Caco-2 (cell line): ENCODE measurements at regions not wholly inside any gene's neighbourhood (a gene's known extent, or its start where the extent isn't known, plus 50 kb on each side); places are given as distances from the start of the nearest gene placed in this dataset.

Experiments
- BruUV-seq: library from RNA; stranded (reverse); fragments of 400-500 nt; replicated peaks from 2 replicates; lab custom pipeline; 2021; lab: Mats Ljungman, UMichigan
- CTCF ChIA-PET: fragments of 300-600 bp; sonication (Branson Sonifier 250); formaldehyde crosslinking; loops from one replicate; lab custom pipeline; 2022; ENCODE audit warnings: antibody characterized with exemption; lab: Charles Lee
- POLR2A ChIA-PET: fragments of 300-600 bp; sonication (Branson Sonifier 250); formaldehyde crosslinking; loops from one replicate; lab custom pipeline; 2022; ENCODE audit warnings: antibody characterized with exemption; lab: Charles Lee
- DNase-seq, 2 experiments: peaks; one replicate each; pipeline versions ENCODE4 v3.0.0 to v3.0.0-alpha.2; 2020 to 2022
- H3K27me3 ChIP-seq: replicated peaks from 2 replicates; pipeline ENCODE4 v1.6.0; 2011; ENCODE audit warnings: low read length; ENCODE audit not compliant: control insufficient read depth, insufficient read depth
- H3K36me3 ChIP-seq: 2 replicates; pipeline ENCODE4 v1.5.1; 2011; ENCODE audit warnings: low read length; ENCODE audit not compliant: control insufficient read depth, insufficient read depth
- H3K4me1 ChIP-seq: fragments of 250-450 bp; sonication (Bioruptor Pico); 2 replicates; pipeline ENCODE4 v1.5.1; 2020; ENCODE audit warnings: mild to moderate bottlenecking
- H3K4me3 ChIP-seq: 2 replicates; pipeline ENCODE4 v1.5.1; 2011; ENCODE audit warnings: low read depth, mild to moderate bottlenecking, control low read depth, low read length
- H3K9me3 ChIP-seq: fragments of 250-450 bp; sonication (Bioruptor Pico); 2 replicates; pipeline ENCODE4 v1.5.1; 2020; ENCODE audit warnings: mild to moderate bottlenecking, moderate library complexity
- H3K27ac Mint-ChIP-seq: one replicate; pipeline ENCODE4 v1.8.0; 2022; ENCODE audit warnings: mixed read lengths; ENCODE audit not compliant: unreplicated experiment
- H3K27me3 Mint-ChIP-seq: one replicate; pipeline ENCODE4 v1.8.0; 2022; ENCODE audit warnings: mixed read lengths; ENCODE audit not compliant: insufficient read depth, unreplicated experiment
- H3K36me3 Mint-ChIP-seq: one replicate; pipeline ENCODE4 v1.8.0; 2022; ENCODE audit warnings: mild to moderate bottlenecking, mixed read lengths; ENCODE audit not compliant: insufficient read depth, unreplicated experiment
- H3K4me1 Mint-ChIP-seq: one replicate; pipeline ENCODE4 v1.8.0; 2022; ENCODE audit warnings: low read depth, mixed read lengths; ENCODE audit not compliant: unreplicated experiment
- H3K4me3 Mint-ChIP-seq: one replicate; pipeline ENCODE4 v1.8.0; 2022; ENCODE audit warnings: mild to moderate bottlenecking, moderate library complexity, mixed read lengths; ENCODE audit not compliant: unreplicated experiment
- H3K9me3 Mint-ChIP-seq: one replicate; pipeline ENCODE4 v1.8.0; 2022; ENCODE audit warnings: mixed read lengths; ENCODE audit not compliant: unreplicated experiment
- intact Hi-C: fragments of 100-400 bp; cut with micrococcal nuclease; formaldehyde crosslinking; loops from one replicate; pipeline ENCODE4 v1.10.0; 2022; ENCODE audit not compliant: unreplicated experiment
- TF ChIP-seq, protein P1 (sequence below), 2 experiments: fragments of 200-600 bp in 1 of 2; IDR thresholded peaks; 1 replicate in 1 of 2; 2 replicates in 1 of 2; pipeline versions ENCODE4 v1.5.1 to v1.8.0; 2011 to 2022; ENCODE audit warnings: antibody characterized with exemption in 1 of 2, control low read depth in 1 of 2, inconsistent platforms in 1 of 2, low read depth in 1 of 2, low read length in 1 of 2, mild to moderate bottlenecking in 1 of 2, moderate library complexity in 1 of 2; ENCODE audit not compliant: insufficient read depth in 1 of 2, severe bottlenecking in 1 of 2, unreplicated experiment in 1 of 2

DNA sequence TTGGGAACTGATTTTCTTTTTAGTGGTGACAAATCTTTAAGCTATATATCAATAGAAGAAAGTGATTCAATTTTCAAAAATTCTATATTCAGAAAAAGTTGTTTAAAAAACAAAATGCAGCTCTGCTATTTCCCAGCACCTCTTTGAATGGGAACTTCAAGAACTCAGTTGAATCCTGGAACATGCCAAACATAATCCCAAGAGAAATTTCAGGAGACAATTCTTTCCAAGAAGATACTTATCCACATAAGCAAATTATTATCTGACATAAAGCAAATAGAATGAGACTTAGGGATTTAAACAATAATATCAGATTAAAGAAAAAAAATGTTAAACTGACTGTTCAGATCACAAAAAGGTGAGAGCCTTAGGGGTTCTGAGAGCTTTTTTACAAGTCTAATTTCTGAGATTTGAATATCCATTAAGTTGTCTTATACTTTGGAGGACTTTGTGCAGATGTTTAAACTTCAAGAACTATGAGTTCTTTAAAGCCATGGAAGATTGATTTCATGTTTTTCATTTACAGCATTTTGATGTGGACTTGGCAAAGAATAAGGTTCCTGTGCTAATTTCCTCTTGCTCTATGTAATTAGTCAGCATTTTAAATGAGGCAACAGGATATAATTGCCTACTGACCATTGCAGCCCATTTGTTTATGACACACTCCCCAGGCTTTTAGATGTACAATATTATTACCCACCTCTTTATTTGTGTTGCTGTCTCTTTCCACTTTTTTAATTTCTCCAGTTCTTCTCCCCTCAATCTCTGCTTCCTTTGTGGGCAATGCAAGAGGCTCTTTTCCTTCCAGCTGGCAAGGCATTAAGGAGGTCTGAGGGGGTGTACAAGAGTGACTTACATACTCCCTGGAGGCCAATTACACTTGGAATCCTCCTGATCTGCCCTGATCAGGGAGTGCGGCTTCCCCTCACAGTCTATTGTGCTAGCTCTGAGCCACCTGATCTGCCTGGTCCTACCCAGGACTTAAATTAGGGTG is 419.1 kb downstream of the NR2F1-AS1 start:
- H3K36me3 ChIP-seq, result no peaks in the 10 kb centered on the region
- intact Hi-C loops, result no loop called here
- no peak overlapping the region for H3K27ac Mint-ChIP-seq
- no peaks in the 10 kb centered on the region for H3K27me3 ChIP-seq
- no peaks in the 10 kb centered on the region for H3K36me3 Mint-ChIP-seq
- ChIA-PET CTCF (no interaction called here), POLR2A (no interaction called here)
- H3K4me3 ChIP-seq, result no peak overlapping the region
- no peaks in the 10 kb centered on the region for H3K4me1 Mint-ChIP-seq
- no peaks in the 10 kb centered on the region for H3K27me3 Mint-ChIP-seq
- no peak for DNase-seq
- H3K9me3 ChIP-seq, result no peaks in the 10 kb centered on the region
- TF ChIP-seq, protein P1, sequence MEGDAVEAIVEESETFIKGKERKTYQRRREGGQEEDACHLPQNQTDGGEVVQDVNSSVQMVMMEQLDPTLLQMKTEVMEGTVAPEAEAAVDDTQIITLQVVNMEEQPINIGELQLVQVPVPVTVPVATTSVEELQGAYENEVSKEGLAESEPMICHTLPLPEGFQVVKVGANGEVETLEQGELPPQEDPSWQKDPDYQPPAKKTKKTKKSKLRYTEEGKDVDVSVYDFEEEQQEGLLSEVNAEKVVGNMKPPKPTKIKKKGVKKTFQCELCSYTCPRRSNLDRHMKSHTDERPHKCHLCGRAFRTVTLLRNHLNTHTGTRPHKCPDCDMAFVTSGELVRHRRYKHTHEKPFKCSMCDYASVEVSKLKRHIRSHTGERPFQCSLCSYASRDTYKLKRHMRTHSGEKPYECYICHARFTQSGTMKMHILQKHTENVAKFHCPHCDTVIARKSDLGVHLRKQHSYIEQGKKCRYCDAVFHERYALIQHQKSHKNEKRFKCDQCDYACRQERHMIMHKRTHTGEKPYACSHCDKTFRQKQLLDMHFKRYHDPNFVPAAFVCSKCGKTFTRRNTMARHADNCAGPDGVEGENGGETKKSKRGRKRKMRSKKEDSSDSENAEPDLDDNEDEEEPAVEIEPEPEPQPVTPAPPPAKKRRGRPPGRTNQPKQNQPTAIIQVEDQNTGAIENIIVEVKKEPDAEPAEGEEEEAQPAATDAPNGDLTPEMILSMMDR (IDR thresholded peaks at IDR 0.05; ENCODE audit: insufficient read depth in 1 of 2, low read depth in 1 of 2, low read length in 1 of 2, severe bottlenecking in 1 of 2, unreplicated experiment in 1 of 2), result no peak
- no peak overlapping the region for H3K4me3 Mint-ChIP-seq
- BruUV-seq, result no TSS peak
- no peaks in the 10 kb centered on the region for H3K4me1 ChIP-seq
- H3K9me3 Mint-ChIP-seq, result no peaks in the 10 kb centered on the region

DNA sequence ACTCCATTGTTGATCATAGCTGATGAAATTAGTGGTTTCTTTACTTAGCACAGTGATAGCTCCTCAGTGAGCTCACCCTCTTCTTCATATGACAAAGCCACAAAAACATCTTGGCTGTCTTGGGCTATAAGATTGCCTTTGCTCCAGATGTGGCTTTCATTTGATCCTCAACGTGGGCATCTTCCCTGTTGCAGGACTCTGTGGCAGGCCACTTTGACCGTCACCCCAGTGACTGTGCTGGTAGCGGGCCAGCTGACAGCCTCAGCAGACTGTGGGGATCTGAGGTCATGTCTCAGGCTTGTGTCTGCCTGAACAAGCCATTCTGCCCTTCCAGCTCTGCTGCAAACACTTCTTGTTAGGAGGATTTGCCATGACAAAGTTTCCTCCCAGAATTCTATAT is 422.2 kb downstream of the NR2F1-AS1 start:
- Histone ChIP-seq H3K36me3 (no peaks in the 10 kb centered on the region), H3K27me3 (no peaks in the 10 kb centered on the region), H3K9me3 (no peaks in the 10 kb centered on the region), H3K4me1 (no peaks in the 10 kb centered on the region), H3K4me3 (no peak overlapping the region)
- BruUV-seq, result no TSS peak
- CTCF ChIA-PET, result no interaction called here
- DNase-seq, result no peak
- Mint-ChIP-seq H3K27me3 (no peaks in the 10 kb centered on the region), H3K27ac (no peak overlapping the region), H3K36me3 (no peaks in the 10 kb centered on the region), H3K4me3 (no peak overlapping the region), H3K4me1 (no peaks in the 10 kb centered on the region), H3K9me3 (no peaks in the 10 kb centered on the region)
- POLR2A ChIA-PET, result no interaction called here
- TF ChIP-seq, protein P1 (IDR thresholded peaks at IDR 0.05; ENCODE audit: insufficient read depth in 1 of 2, low read depth in 1 of 2, low read length in 1 of 2, severe bottlenecking in 1 of 2, unreplicated experiment in 1 of 2), result no peak
- intact Hi-C loops, result no loop called here

DNA sequence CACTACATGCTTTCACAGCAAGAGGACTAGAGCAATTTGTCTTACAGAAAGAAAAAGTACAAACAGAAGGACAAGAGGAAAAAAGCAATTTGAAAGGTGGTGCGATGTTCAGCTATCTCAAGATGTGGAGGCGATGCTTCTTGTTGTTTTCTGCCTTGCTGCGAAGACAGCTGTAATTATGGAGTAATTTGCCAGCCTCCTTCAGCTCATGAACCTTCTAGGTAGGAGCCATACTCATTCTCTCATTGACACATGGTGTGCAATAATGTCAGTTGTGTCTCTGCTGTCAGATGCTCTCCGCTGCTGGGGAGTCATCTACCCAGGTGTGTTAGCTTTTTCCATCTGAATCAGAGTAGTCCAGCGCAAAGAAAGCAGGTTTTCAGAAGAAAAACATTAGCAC is 424.5 kb downstream of the NR2F1-AS1 start:
- ChIA-PET CTCF (no interaction called here), POLR2A (no interaction called here)
- no peaks in the 10 kb centered on the region for H3K4me1 ChIP-seq
- no peaks in the 10 kb centered on the region for H3K36me3 ChIP-seq
- TF ChIP-seq, protein P1 (IDR thresholded peaks at IDR 0.05; ENCODE audit: insufficient read depth in 1 of 2, low read depth in 1 of 2, low read length in 1 of 2, severe bottlenecking in 1 of 2, unreplicated experiment in 1 of 2), result no peak
- Mint-ChIP-seq H3K27me3 (no peaks in the 10 kb centered on the region), H3K4me1 (no peaks in the 10 kb centered on the region), H3K36me3 (no peaks in the 10 kb centered on the region), H3K4me3 (no peak overlapping the region), H3K9me3 (no peaks in the 10 kb centered on the region), H3K27ac (no peak overlapping the region)
- H3K27me3 ChIP-seq, result no peaks in the 10 kb centered on the region
- H3K9me3 ChIP-seq, result no peaks in the 10 kb centered on the region
- BruUV-seq, result no TSS peak
- no peak for DNase-seq
- intact Hi-C loops, result no loop called here
- no peak overlapping the region for H3K4me3 ChIP-seq
